Gastrocnemius medialis (tissue), 4 donors: ENCODE measurements at regions not wholly inside any gene's neighbourhood (a gene's known extent, or its start where the extent isn't known, plus 50 kb on each side); places are given as distances from the start of the nearest gene placed in this dataset.

Experiments used
- CTCF ChIP-seq, 5 experiments: fragments of 450-650 bp in 3 of 5; fragments of 200-600 bp in 2 of 5; sonication (generic) in 2 of 5; IDR thresholded peaks in 4 of 5; conservative IDR thresholded peaks in 1 of 5; 1 replicate in 4 of 5; 2 replicates in 1 of 5; pipeline ENCODE4 v1.5.1; 2016 to 2019; ENCODE audit warnings: antibody characterized with exemption in 5 of 5, mild to moderate bottlenecking in 3 of 5, moderate library complexity in 3 of 5
- POLR2A ChIP-seq, 2 donors: fragments of 450-650 bp; IDR thresholded peaks; one replicate each; pipeline ENCODE4 v1.6.1; 2017; ENCODE audit warnings: antibody characterized with exemption in 2 of 2, mild to moderate bottlenecking in 2 of 2, moderate library complexity in 2 of 2

DNA sequence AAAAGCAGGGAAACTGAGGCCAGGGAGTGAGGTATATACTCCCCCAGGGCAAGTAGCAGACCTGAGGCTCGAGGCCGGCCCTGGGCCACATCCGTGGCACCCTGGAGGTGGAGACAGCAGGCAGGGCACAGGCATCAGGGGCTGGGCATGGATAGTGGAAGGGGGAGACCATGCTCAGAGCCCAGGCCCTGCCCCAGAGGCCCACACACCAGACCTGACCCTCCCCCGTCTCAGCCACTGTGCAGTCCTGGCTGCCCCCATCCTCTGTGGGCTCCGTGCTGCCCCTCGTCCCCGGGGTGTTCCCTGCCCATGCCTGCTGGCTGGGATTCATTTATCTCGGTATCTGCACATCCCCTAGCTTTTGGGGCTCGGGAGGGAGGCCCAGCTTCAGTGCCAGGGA lies 103.1 kb upstream of the NKX1-1 start:
- TF ChIP-seq CTCF (IDR thresholded peaks at IDR 0.05 in 4 of 5, conservative IDR thresholded peaks at IDR 0.05 in 1 of 5) (no peak), POLR2A (IDR thresholded peaks at IDR 0.05) (no peak)
